HG03064 (cell line): ENCODE measurements at regions not wholly inside any gene's neighbourhood (a gene's known extent, or its start where the extent isn't known, plus 50 kb on each side); places are given as distances from the start of the nearest gene placed in this dataset.

Source experiments
- ATAC-seq: cut with Tn5 transposase; IDR thresholded peaks from one replicate; pipeline ENCODE4 v1.9.1; 2021; ENCODE audit warnings: low read depth; ENCODE audit not compliant: unreplicated experiment

GRCh38 chr4:178470996-178471784 is 1029.0 kb upstream of the AGA start:
- no peak for ATAC-seq

GRCh38 chr4:178471994-178472393 is 1029.8 kb upstream of the AGA start:
- no peak for ATAC-seq

GRCh38 chr4:178480105-178480504 is 1037.9 kb upstream of the AGA start:
- no peak for ATAC-seq

GRCh38 chr4:178480881-178481280 is 1038.6 kb upstream of the AGA start:
- no peak for ATAC-seq

GRCh38 chr4:178481564-178481963 is 1039.3 kb upstream of the AGA start:
- ATAC-seq: no peak

GRCh38 chr4:178523038-178523437 is 1080.8 kb upstream of the AGA start:
- ATAC-seq: no peak

GRCh38 chr4:178535939-178536579 is 1093.8 kb upstream of the AGA start:
- ATAC-seq: no peak

GRCh38 chr4:178553201-178553600 is 1111.0 kb upstream of the AGA start:
- no peak for ATAC-seq

- no peak for ATAC-seq
Measured at GRCh38 chr4:178554352-178554751, 1112.1 kb upstream of the AGA start.

- ATAC-seq: no peak
Measured at GRCh38 chr4:178556796-178557195, 1114.6 kb upstream of the AGA start.

GRCh38 chr4:178577933-178578332 is 1135.7 kb upstream of the AGA start:
- no peak for ATAC-seq

- no peak for ATAC-seq
Measured at GRCh38 chr4:178595500-178596138, 1153.4 kb upstream of the AGA start.

- ATAC-seq: no peak
Measured at GRCh38 chr4:178598672-178599071, 1156.4 kb upstream of the AGA start.

GRCh38 chr4:178599521-178599920 is 1157.3 kb upstream of the AGA start:
- ATAC-seq: no peak

GRCh38 chr4:178602833-178603232 is 1160.6 kb upstream of the AGA start:
- no peak for ATAC-seq

GRCh38 chr4:178611062-178611461 is 1168.8 kb upstream of the AGA start:
- ATAC-seq: no peak

- no peak for ATAC-seq
Measured at GRCh38 chr4:178612733-178613132, 1170.5 kb upstream of the AGA start.

- ATAC-seq: no peak
Measured at GRCh38 chr4:178632415-178632814, 1190.2 kb upstream of the AGA start.

GRCh38 chr4:178633263-178633662 is 1191.0 kb upstream of the AGA start:
- ATAC-seq: no peak

- no peak for ATAC-seq
Measured at GRCh38 chr4:178664621-178665020, 1222.4 kb upstream of the AGA start.

GRCh38 chr4:178665916-178666315 is 1223.7 kb upstream of the AGA start:
- no peak for ATAC-seq

GRCh38 chr4:178671766-178672165 is 1229.5 kb upstream of the AGA start:
- ATAC-seq: no peak
